Endothelial cell of umbilical vein (primary cell): ENCODE measurements at regions not wholly inside any gene's neighbourhood (a gene's known extent, or its start where the extent isn't known, plus 50 kb on each side); places are given as distances from the start of the nearest gene placed in this dataset.

ENCODE experiments used
- BruUV-seq: library from RNA; stranded (reverse); fragments of 400-500 nt; replicated peaks from 2 replicates; lab custom pipeline; 2021; lab: Mats Ljungman, UMichigan
- CTCF ChIA-PET: fragments of 300-600, 350-600 bp; sonication (Branson Sonifier 250); formaldehyde crosslinking; loops from one replicate; lab custom pipeline; 2021; ENCODE audit warnings: antibody characterized with exemption, inconsistent platforms; lab: Charles Lee
- POLR2A ChIA-PET: fragments of 300-600, 350-600 bp; sonication (Branson Sonifier 250); formaldehyde crosslinking; loops from one replicate; lab custom pipeline; 2021; ENCODE audit warnings: antibody characterized with exemption, inconsistent platforms; lab: Charles Lee
- DNase-seq: peaks from one replicate; pipeline ENCODE4 v3.0.0-alpha.2; 2011; ENCODE audit warnings: low read depth, low spot score
- FAIRE-seq: peaks from 2 replicates; lab custom pipeline; 2011; peaks lifted over from hg19 to GRCh38; lab: Jason Lieb, UNC
- H2AFZ ChIP-seq: 2 replicates; pipeline ENCODE4 v1.6.0; 2012; ENCODE audit warnings: low read depth, low read length, control low read depth, inconsistent platforms
- H3K27ac ChIP-seq: 2 replicates; pipeline ENCODE4 v1.5.1; 2011; ENCODE audit warnings: low read depth, mild to moderate bottlenecking, control low read depth, low read length, moderate library complexity; ENCODE audit not compliant: insufficient read depth
- H3K27me3 ChIP-seq, 2 experiments: 2 replicates each; pipeline versions ENCODE4 v1.6.0 to v1.6.1; 2011; ENCODE audit warnings: low read length in 2 of 2, mixed read lengths in 1 of 2; ENCODE audit not compliant: control insufficient read depth in 2 of 2, insufficient read depth in 2 of 2
- H3K36me3 ChIP-seq, 2 experiments: 2 replicates in 1 of 2; 3 replicates in 1 of 2; pipeline ENCODE4 v1.5.1; 2011; ENCODE audit warnings: low read length in 2 of 2, mild to moderate bottlenecking in 1 of 2, moderate library complexity in 1 of 2; ENCODE audit not compliant: control insufficient read depth in 2 of 2, insufficient read depth in 2 of 2; ENCODE audit errors: extremely low read depth in 1 of 2
- H3K4me1 ChIP-seq: 3 replicates; pipeline ENCODE4 v1.5.1; 2011; ENCODE audit warnings: mild to moderate bottlenecking, low read length; ENCODE audit not compliant: control insufficient read depth, insufficient read depth; ENCODE audit errors: extremely low read depth
- H3K4me2 ChIP-seq: 2 replicates; pipeline ENCODE4 v1.6.1; 2011; ENCODE audit warnings: low read length, control low read depth, mixed read lengths; ENCODE audit not compliant: insufficient read depth
- H3K4me3 ChIP-seq, 3 experiments: fragments of 200-600 bp in 1 of 3; sonication (generic), shearing (Covaris generic) in 1 of 3; replicated peaks in 1 of 3; 2 replicates each; pipeline ENCODE4 v1.5.1; 2011 to 2016; ENCODE audit warnings: control low read depth in 3 of 3, low read length in 3 of 3, mild to moderate bottlenecking in 2 of 3, inconsistent platforms in 1 of 3, low read depth in 1 of 3, moderate library complexity in 1 of 3; ENCODE audit not compliant: insufficient read depth in 1 of 3
- H3K79me2 ChIP-seq: 2 replicates; pipeline ENCODE4 v1.6.0; 2012; ENCODE audit warnings: low read length, inconsistent platforms; ENCODE audit not compliant: control insufficient read depth, insufficient read depth
- H3K9ac ChIP-seq: replicated peaks from 2 replicates; pipeline ENCODE3; 2011; ENCODE audit warnings: low read length, control low read depth; ENCODE audit not compliant: insufficient read depth; ENCODE audit errors: extremely low read depth
- H3K9me1 ChIP-seq: replicated peaks from 3 replicates; pipeline ENCODE4 v1.6.0; 2011; ENCODE audit warnings: mild to moderate bottlenecking, low read length; ENCODE audit not compliant: control insufficient read depth, insufficient read depth; ENCODE audit errors: extremely low read depth
- H3K9me3 ChIP-seq: replicated peaks from 2 replicates; pipeline ENCODE4 v1.5.1; 2012; ENCODE audit warnings: low read length, inconsistent platforms; ENCODE audit not compliant: control insufficient read depth, insufficient read depth
- H4K20me1 ChIP-seq: replicated peaks from 2 replicates; pipeline ENCODE3; 2011; ENCODE audit warnings: mild to moderate bottlenecking, low read length; ENCODE audit not compliant: control insufficient read depth, insufficient read depth; ENCODE audit errors: extremely low read depth
- EZH2 ChIP-seq: IDR thresholded peaks from 2 replicates; pipeline ENCODE4 v1.6.1; 2012; ENCODE audit warnings: borderline replicate concordance, low read depth, mild to moderate bottlenecking, moderate library complexity, low read length, inconsistent platforms; ENCODE audit not compliant: severe bottlenecking
- FOS ChIP-seq: IDR thresholded peaks from 2 replicates; pipeline ENCODE4 v1.6.1; 2011; ENCODE audit warnings: mild to moderate bottlenecking, low read length, moderate library complexity, borderline replicate concordance; ENCODE audit not compliant: insufficient read depth
- GATA2 ChIP-seq: IDR thresholded peaks from 2 replicates; pipeline ENCODE4 v1.7.0; 2011; ENCODE audit warnings: low read depth, mild to moderate bottlenecking, moderate library complexity, mixed read lengths, low read length; ENCODE audit not compliant: insufficient read length, insufficient read depth
- JUN ChIP-seq: IDR thresholded peaks from 2 replicates; pipeline ENCODE4 v1.6.1; 2011; ENCODE audit warnings: borderline replicate concordance, low read depth; ENCODE audit not compliant: insufficient read length, insufficient read depth
- MYC ChIP-seq: IDR thresholded peaks from one replicate; pipeline ENCODE4 v1.6.1; 2011; ENCODE audit warnings: mild to moderate bottlenecking, low read depth, low read length
- POLR2A ChIP-seq: IDR thresholded peaks from 2 replicates; pipeline ENCODE4 v1.6.1; 2012; ENCODE audit warnings: low read depth, mild to moderate bottlenecking, control low read depth, low read length
- POLR2AphosphoS5 ChIP-seq: IDR thresholded peaks from 2 replicates; pipeline ENCODE4 v1.6.1; 2012; ENCODE audit warnings: low read depth, mild to moderate bottlenecking, control low read depth, low read length, moderate library complexity; ENCODE audit not compliant: insufficient read depth
- dilution Hi-C: fragments of 300-500 bp; cut with MboI; formaldehyde crosslinking; loops from one replicate; pipeline ENCODE4 v1.15.0; 2019; ENCODE audit warnings: low sequenced_read_pairs; ENCODE audit not compliant: extremely low pct_ligation_motif_present
- intact Hi-C: fragments of 100-400 bp; cut with micrococcal nuclease; formaldehyde crosslinking; loops from one replicate; pipeline ENCODE4 v1.10.0; 2022
- TF ChIP-seq, protein P1 (sequence below), 2 donors: IDR thresholded peaks; 1 replicate in 1 of 2; 2 replicates in 1 of 2; pipeline ENCODE4 v1.5.1; 2011; ENCODE audit warnings: low read length in 2 of 2, mild to moderate bottlenecking in 2 of 2, moderate library complexity in 2 of 2, control low read depth in 1 of 2, inconsistent platforms in 1 of 2, low read depth in 1 of 2; ENCODE audit not compliant: insufficient read depth in 1 of 2; ENCODE audit errors: extremely low read depth in 1 of 2
- TF ChIP-seq, protein P2 (sequence below): IDR thresholded peaks from 2 replicates; pipeline ENCODE4 v1.6.1; 2011; ENCODE audit not compliant: insufficient read depth, insufficient read length

DNA sequence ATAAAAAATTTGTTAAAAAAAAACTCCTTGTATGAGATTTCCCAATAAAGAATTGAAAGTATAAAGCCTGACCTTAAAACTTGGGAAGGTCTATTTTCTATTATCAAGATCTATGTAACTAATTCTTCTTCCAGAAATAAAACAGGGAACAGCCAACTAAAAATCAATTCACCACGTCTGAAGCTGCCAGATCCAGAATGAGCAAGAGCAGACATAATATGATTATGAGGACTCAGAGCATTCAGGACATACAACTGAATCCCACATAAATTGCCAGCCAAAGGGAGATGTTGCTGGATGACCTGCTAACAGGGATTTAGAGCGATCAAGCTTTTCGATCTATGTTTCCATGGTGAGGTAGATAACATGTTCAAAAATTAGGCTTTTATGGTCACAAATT is 1151.3 kb upstream of the CADM2 start:
- FAIRE-seq, result no peak
- intact Hi-C loops (no loop called here), dilution Hi-C loops (no loop called here)
- CTCF ChIA-PET, result no interaction called here
- Histone ChIP-seq H3K27me3 (no peaks in the 10 kb centered on the region), H3K9me1 (no peaks in the 10 kb centered on the region), H3K27ac (no peak overlapping the region), H3K9ac (no peak overlapping the region), H3K4me3 (no peak overlapping the region), H3K36me3 (no peaks in the 10 kb centered on the region), H4K20me1 (no peaks in the 10 kb centered on the region), H3K4me2 (no peak overlapping the region), H2AFZ (no peak overlapping the region), H3K79me2 (no peaks in the 10 kb centered on the region), H3K4me1 (no peaks in the 10 kb centered on the region), H3K9me3 (peaks cover under 1% of the 10 kb centered on the region)
- POLR2A ChIA-PET, result no interaction called here
- BruUV-seq, result no TSS peak
- TF ChIP-seq GATA2 (no peak), MYC (no peak), JUN (no peak), EZH2 (no peak), POLR2A (no peak)
- TF ChIP-seq, protein P1, sequence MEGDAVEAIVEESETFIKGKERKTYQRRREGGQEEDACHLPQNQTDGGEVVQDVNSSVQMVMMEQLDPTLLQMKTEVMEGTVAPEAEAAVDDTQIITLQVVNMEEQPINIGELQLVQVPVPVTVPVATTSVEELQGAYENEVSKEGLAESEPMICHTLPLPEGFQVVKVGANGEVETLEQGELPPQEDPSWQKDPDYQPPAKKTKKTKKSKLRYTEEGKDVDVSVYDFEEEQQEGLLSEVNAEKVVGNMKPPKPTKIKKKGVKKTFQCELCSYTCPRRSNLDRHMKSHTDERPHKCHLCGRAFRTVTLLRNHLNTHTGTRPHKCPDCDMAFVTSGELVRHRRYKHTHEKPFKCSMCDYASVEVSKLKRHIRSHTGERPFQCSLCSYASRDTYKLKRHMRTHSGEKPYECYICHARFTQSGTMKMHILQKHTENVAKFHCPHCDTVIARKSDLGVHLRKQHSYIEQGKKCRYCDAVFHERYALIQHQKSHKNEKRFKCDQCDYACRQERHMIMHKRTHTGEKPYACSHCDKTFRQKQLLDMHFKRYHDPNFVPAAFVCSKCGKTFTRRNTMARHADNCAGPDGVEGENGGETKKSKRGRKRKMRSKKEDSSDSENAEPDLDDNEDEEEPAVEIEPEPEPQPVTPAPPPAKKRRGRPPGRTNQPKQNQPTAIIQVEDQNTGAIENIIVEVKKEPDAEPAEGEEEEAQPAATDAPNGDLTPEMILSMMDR (IDR thresholded peaks at IDR 0.05; ENCODE audit: extremely low read depth in 1 of 2, insufficient read depth in 1 of 2, low read depth in 1 of 2, low read length in 2 of 2), result no peak
- TF ChIP-seq, protein P2, sequence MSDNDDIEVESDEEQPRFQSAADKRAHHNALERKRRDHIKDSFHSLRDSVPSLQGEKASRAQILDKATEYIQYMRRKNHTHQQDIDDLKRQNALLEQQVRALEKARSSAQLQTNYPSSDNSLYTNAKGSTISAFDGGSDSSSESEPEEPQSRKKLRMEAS, result no peak
- DNase-seq, result no peak

DNA sequence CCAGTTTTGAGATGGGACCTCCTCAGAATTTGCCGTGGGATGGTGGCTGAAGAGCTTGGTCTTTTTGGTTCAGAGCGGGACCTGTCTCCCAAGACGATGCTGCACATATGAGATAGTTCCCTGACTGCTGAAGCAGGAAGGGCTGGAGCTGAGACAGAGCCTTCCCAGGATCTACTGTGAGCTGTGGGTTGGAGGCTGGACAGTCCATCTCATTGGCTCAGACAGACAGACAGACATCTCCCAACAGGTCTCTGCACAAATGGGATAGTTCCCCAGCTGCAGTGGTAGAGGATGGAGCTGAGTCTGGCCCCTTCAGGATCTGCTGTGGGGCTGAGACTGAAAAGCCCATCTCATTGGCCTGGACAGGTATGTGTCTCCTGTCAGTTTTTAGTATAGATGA is 1145.6 kb upstream of the CADM2 start:
- DNase-seq (no peak), FAIRE-seq (no peak)
- Histone ChIP-seq H3K9ac (no peak overlapping the region), H3K4me3 (no peak overlapping the region), H3K4me2 (no peak overlapping the region), H3K4me1 (no peaks in the 10 kb centered on the region), H3K27me3 (no peaks in the 10 kb centered on the region), H3K9me1 (no peaks in the 10 kb centered on the region), H3K36me3 (no peaks in the 10 kb centered on the region), H2AFZ (no peak overlapping the region), H3K9me3 (peaks cover 3% of the 10 kb centered on the region), H4K20me1 (no peaks in the 10 kb centered on the region), H3K79me2 (no peaks in the 10 kb centered on the region), H3K27ac (no peak overlapping the region)
- ChIA-PET CTCF (no interaction called here), POLR2A (no interaction called here)
- dilution Hi-C loops, result no loop called here
- intact Hi-C loops, result no loop called here
- no peak for TF ChIP-seq GATA2
- TF ChIP-seq JUN, result no peak
- TF ChIP-seq EZH2, result no peak
- no peak for TF ChIP-seq MYC
- TF ChIP-seq, protein P2, result no peak
- TF ChIP-seq FOS, result no peak
- TF ChIP-seq, protein P1 (IDR thresholded peaks at IDR 0.05; ENCODE audit: extremely low read depth in 1 of 2, insufficient read depth in 1 of 2, low read depth in 1 of 2, low read length in 2 of 2), result no peak
- no peak for TF ChIP-seq POLR2A
- no peak for TF ChIP-seq POLR2AphosphoS5
- no TSS peak for BruUV-seq
